ENCODE measurements at regions not wholly inside any gene's neighbourhood (a gene's known extent, or its start where the extent isn't known, plus 50 kb on each side); places are given as distances from the start of the nearest gene placed in this dataset.

DNA sequence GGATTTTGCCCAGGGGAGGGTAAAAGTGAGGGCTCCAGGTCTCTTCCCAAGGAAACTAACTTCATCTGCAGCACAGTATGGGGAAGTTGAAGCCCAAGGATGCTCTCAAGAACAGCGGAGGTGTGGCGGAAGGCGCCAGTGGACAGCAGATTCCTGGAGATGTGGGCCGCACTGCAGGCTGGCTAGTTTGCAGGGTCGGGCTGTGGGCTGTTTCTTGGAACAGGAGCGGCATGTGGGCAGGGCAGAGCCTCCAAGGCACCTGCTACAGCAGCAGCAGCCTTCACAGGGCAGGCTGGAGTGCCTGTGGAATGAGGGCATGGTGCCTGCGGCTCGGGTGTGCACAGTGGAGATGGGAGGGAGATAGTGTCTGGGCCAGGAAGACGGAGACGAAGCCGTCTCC lies 100.0 kb upstream of the SFSWAP start:
- DNase-seq = no peak
- H3K9me3 ChIP-seq (ENCODE audit: insufficient read depth, low read depth, low read length) = no peaks in the 10 kb centered on the region

DNA sequence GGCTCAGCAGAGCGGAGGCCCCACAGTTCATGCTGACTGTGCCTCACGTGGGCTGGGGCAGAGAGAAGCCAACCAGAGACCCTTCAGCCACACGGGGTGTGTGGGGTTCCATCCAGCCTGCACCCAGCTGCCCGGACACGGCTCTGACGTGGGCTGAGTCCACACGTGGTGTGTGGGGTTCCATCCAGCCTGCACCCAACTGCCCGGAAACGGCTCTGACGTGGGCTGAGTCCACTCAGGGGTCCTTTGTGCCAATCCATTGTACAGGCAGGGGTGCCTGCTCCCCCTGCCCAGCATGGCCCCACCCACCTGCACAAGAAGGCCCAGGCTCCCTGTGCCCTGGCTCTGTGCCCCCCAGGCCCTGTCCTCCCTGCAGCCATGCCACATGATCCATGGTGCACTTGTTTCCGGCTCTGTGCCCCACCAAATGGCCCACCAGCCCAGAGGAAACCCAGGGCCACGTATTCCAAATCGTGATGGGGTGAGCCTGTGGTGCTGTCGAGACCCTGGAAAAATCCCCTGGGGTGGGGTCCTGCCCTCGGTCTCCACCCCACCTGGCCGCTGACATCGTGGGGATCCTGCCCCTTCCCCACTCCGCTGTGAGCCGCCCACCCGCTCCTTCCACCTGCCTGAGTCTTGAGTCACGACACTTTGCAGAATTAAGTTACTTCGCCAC lies 99.3 kb upstream of the SFSWAP start:
- H3K9ac ChIP-seq (ENCODE audit: low read length) = no peak overlapping the region

More for the DNA sequence above, 100.0 kb upstream of the SFSWAP start:
- H3K36me3 ChIP-seq (ENCODE audit: control insufficient read depth in 1 of 2, insufficient read depth in 2 of 2, low read length in 2 of 2) = no peaks in the 10 kb centered on the region
- no peaks in the 10 kb centered on the region for H3K27me3 ChIP-seq (ENCODE audit: insufficient read depth, low read length)
- H3K4me3 ChIP-seq (ENCODE audit: low read depth, low read length) = peak overlapping the region; percentile 20
- no peak overlapping the region for H2BK12ac ChIP-seq (ENCODE audit: low read length)
- no peak overlapping the region for H3K23ac ChIP-seq (ENCODE audit: low read length)
- no peak overlapping the region for H3K9ac ChIP-seq (ENCODE audit: low read length)
- no peak overlapping the region for H3K27ac ChIP-seq (ENCODE audit: low read depth, low read length)
- no peak overlapping the region for H2BK5ac ChIP-seq (ENCODE audit: low read depth, low read length, poor library complexity)
- no peaks in the 10 kb centered on the region for H3K79me1 ChIP-seq (ENCODE audit: low read length)
- peaks cover 0 to 3% of the 10 kb centered on the region in 2 experiments for H3K4me1 ChIP-seq (ENCODE audit: control insufficient read depth in 1 of 2, insufficient read depth in 2 of 2, low read length in 2 of 2)
- no peaks in the 10 kb centered on the region for H3K79me2 ChIP-seq (ENCODE audit: control insufficient read depth, insufficient read depth, low read length, poor library complexity)
- H3K4me2 ChIP-seq (ENCODE audit: low read length) = no peak overlapping the region
- no peak overlapping the region for H4K91ac ChIP-seq (ENCODE audit: low read depth, low read length)
- H2BK120ac ChIP-seq (ENCODE audit: insufficient read depth, low read length, poor library complexity) = no peak overlapping the region
- no CpG with 5 or more reads among the region's 11 CpGs for WGBS (ENCODE audit: extremely low coverage, insufficient coverage, insufficient read length)
- no peak overlapping the region for H4K8ac ChIP-seq (ENCODE audit: low read depth, low read length)
- H3K14ac ChIP-seq (ENCODE audit: low read length) = no peak overlapping the region
- no peak overlapping the region for H2AK5ac ChIP-seq (ENCODE audit: low read length)
- H3K4ac ChIP-seq (ENCODE audit: low read depth, low read length) = no peak overlapping the region
- H2AFZ ChIP-seq (ENCODE audit: insufficient read depth, low read length, poor library complexity) = no peak overlapping the region
- H4K12ac ChIP-seq (ENCODE audit: low read depth, low read length) = no peak overlapping the region
- H3K18ac ChIP-seq (ENCODE audit: low read length) = no peak overlapping the region

DNA sequence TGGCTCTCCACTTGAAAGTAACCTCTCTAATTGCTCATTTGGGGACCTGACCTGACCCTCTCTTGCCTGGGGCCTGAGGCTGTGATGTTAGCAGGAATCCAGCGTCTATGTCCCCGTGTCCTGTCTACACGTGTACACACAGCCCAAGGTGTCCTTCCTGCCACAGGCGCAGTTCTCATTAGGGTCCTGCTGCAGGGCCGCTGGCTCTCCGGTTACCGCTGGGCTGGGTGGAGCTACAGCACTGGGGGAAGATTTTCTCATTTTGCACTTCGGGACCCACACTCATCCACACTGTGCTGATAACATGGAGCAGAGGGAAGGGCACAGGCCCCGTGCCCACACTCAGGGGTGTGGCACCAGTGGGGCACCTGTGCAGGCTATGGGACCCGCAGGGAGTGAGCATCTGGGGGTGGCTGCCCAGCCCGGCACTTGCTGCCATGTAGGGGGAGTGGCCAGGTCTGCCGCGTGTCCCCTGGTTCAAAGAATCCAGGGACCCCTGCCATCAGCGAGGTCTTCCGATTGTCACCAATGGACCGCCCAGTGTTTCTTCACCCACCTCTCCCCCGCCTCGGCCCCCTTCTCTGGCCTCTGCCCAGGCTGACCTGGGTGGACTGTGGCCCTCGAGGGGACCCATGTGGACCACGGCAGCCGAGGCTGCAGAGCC lies 98.7 kb upstream of the SFSWAP start:
- DNase-seq = no peak
- Histone ChIP-seq H4K12ac (ENCODE audit: low read depth, low read length) (no peak overlapping the region), H2AK5ac (ENCODE audit: low read length) (no peak overlapping the region), H2BK120ac (ENCODE audit: insufficient read depth, low read length, poor library complexity) (no peak overlapping the region), H2AFZ (ENCODE audit: insufficient read depth, low read length, poor library complexity) (no peak overlapping the region), H4K91ac (ENCODE audit: low read depth, low read length) (no peak overlapping the region), H3K4me1 (ENCODE audit: control insufficient read depth in 1 of 2, insufficient read depth in 2 of 2, low read length in 2 of 2) (peaks cover 0 to 3% of the 10 kb centered on the region in 2 experiments), H3K79me1 (ENCODE audit: low read length) (no peaks in the 10 kb centered on the region), H3K14ac (ENCODE audit: low read length) (no peak overlapping the region), H2BK12ac (ENCODE audit: low read length) (no peak overlapping the region), H3K36me3 (ENCODE audit: control insufficient read depth in 1 of 2, insufficient read depth in 2 of 2, low read length in 2 of 2) (no peaks in the 10 kb centered on the region), H3K27me3 (ENCODE audit: insufficient read depth, low read length) (no peaks in the 10 kb centered on the region), H3K9ac (ENCODE audit: low read length) (no peak overlapping the region), H3K4me2 (ENCODE audit: low read length) (no peak overlapping the region), H3K23ac (ENCODE audit: low read length) (no peak overlapping the region), H3K79me2 (ENCODE audit: control insufficient read depth, insufficient read depth, low read length, poor library complexity) (no peaks in the 10 kb centered on the region), H4K8ac (ENCODE audit: low read depth, low read length) (no peak overlapping the region), H3K9me3 (ENCODE audit: insufficient read depth, low read depth, low read length) (no peaks in the 10 kb centered on the region), H2BK5ac (ENCODE audit: low read depth, low read length, poor library complexity) (no peak overlapping the region), H3K18ac (ENCODE audit: low read length) (no peak overlapping the region), H3K27ac (ENCODE audit: low read depth, low read length) (no peak overlapping the region), H3K4ac (ENCODE audit: low read depth, low read length) (no peak overlapping the region), H3K4me3 (ENCODE audit: low read depth, low read length) (peak overlapping the region; percentile 16)
- no CpG with 5 or more reads among the region's 21 CpGs for WGBS (ENCODE audit: extremely low coverage, insufficient coverage, insufficient read length)

More for the DNA sequence above, 99.3 kb upstream of the SFSWAP start:
- peaks cover 0 to 3% of the 10 kb centered on the region in 2 experiments for H3K4me1 ChIP-seq (ENCODE audit: control insufficient read depth in 1 of 2, insufficient read depth in 2 of 2, low read length in 2 of 2)
- no peaks in the 10 kb centered on the region for H3K9me3 ChIP-seq (ENCODE audit: insufficient read depth, low read depth, low read length)
- no peak overlapping the region for H3K14ac ChIP-seq (ENCODE audit: low read length)
- no peak overlapping the region for H3K4me2 ChIP-seq (ENCODE audit: low read length)
- H3K4ac ChIP-seq (ENCODE audit: low read depth, low read length) = no peak overlapping the region
- no peaks in the 10 kb centered on the region for H3K27me3 ChIP-seq (ENCODE audit: insufficient read depth, low read length)
- no peak overlapping the region for H3K23ac ChIP-seq (ENCODE audit: low read length)
- H3K27ac ChIP-seq (ENCODE audit: low read depth, low read length) = no peak overlapping the region
- no peak for DNase-seq
- WGBS (ENCODE audit: extremely low coverage, insufficient coverage, insufficient read length) = no CpG with 5 or more reads among the region's 22 CpGs
- no peaks in the 10 kb centered on the region for H3K79me2 ChIP-seq (ENCODE audit: control insufficient read depth, insufficient read depth, low read length, poor library complexity)
- H3K79me1 ChIP-seq (ENCODE audit: low read length) = no peaks in the 10 kb centered on the region
- H2BK5ac ChIP-seq (ENCODE audit: low read depth, low read length, poor library complexity) = no peak overlapping the region
- H4K12ac ChIP-seq (ENCODE audit: low read depth, low read length) = no peak overlapping the region
- H2BK12ac ChIP-seq (ENCODE audit: low read length) = no peak overlapping the region
- no peak overlapping the region for H2BK120ac ChIP-seq (ENCODE audit: insufficient read depth, low read length, poor library complexity)
- H4K8ac ChIP-seq (ENCODE audit: low read depth, low read length) = no peak overlapping the region
- no peak overlapping the region for H3K4me3 ChIP-seq (ENCODE audit: low read depth, low read length)
- no peak overlapping the region for H3K18ac ChIP-seq (ENCODE audit: low read length)
- H4K91ac ChIP-seq (ENCODE audit: low read depth, low read length) = no peak overlapping the region
- H2AK5ac ChIP-seq (ENCODE audit: low read length) = no peak overlapping the region
- no peaks in the 10 kb centered on the region for H3K36me3 ChIP-seq (ENCODE audit: control insufficient read depth in 1 of 2, insufficient read depth in 2 of 2, low read length in 2 of 2)
- H2AFZ ChIP-seq (ENCODE audit: insufficient read depth, low read length, poor library complexity) = no peak overlapping the region

DNA sequence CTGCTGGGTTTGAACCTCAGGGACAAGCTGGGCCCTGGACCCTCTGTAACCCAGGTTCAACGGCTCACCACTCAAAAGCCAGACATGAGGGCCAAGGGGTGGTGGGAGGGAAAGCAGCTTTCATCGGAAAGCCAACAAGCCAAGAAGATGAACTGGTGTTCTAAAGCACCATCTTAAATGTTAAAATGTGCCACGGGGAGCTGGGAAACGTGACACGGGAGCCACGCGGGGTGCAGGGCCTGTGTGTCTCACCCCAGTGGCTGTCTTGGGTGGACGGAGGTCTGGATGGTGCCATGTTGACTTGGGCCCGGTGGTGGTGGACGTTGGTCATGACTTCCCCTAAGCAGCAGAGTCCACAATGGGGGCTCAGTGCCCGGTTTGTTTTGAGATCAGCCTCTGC lies 97.7 kb upstream of the SFSWAP start:
- WGBS (ENCODE audit: extremely low coverage, insufficient coverage, insufficient read length) = no CpG with 5 or more reads among the region's 11 CpGs
- Histone ChIP-seq H2AK5ac (ENCODE audit: low read length) (no peak overlapping the region), H2BK5ac (ENCODE audit: low read depth, low read length, poor library complexity) (no peak overlapping the region), H3K18ac (ENCODE audit: low read length) (no peak overlapping the region), H3K36me3 (ENCODE audit: control insufficient read depth in 1 of 2, insufficient read depth in 2 of 2, low read length in 2 of 2) (no peaks in the 10 kb centered on the region), H3K79me2 (ENCODE audit: control insufficient read depth, insufficient read depth, low read length, poor library complexity) (no peaks in the 10 kb centered on the region), H3K4me3 (ENCODE audit: low read depth, low read length) (no peak overlapping the region), H4K8ac (ENCODE audit: low read depth, low read length) (no peak overlapping the region), H3K4ac (ENCODE audit: low read depth, low read length) (no peak overlapping the region), H3K4me1 (ENCODE audit: control insufficient read depth in 1 of 2, insufficient read depth in 2 of 2, low read length in 2 of 2) (peaks cover 0 to 3% of the 10 kb centered on the region in 2 experiments), H2BK12ac (ENCODE audit: low read length) (no peak overlapping the region), H3K9me3 (ENCODE audit: insufficient read depth, low read depth, low read length) (no peaks in the 10 kb centered on the region), H3K4me2 (ENCODE audit: low read length) (no peak overlapping the region), H3K27me3 (ENCODE audit: insufficient read depth, low read length) (no peaks in the 10 kb centered on the region), H4K91ac (ENCODE audit: low read depth, low read length) (no peak overlapping the region), H2AFZ (ENCODE audit: insufficient read depth, low read length, poor library complexity) (no peak overlapping the region), H3K27ac (ENCODE audit: low read depth, low read length) (no peak overlapping the region), H3K79me1 (ENCODE audit: low read length) (no peaks in the 10 kb centered on the region), H3K23ac (ENCODE audit: low read length) (no peak overlapping the region), H3K14ac (ENCODE audit: low read length) (no peak overlapping the region), H2BK120ac (ENCODE audit: insufficient read depth, low read length, poor library complexity) (no peak overlapping the region), H4K12ac (ENCODE audit: low read depth, low read length) (no peak overlapping the region), H3K9ac (ENCODE audit: low read length) (no peak overlapping the region)
- no peak for DNase-seq

Data from trophoblast cell (in vitro differentiated cells and primary cell).